GM18951 (cell line): ENCODE measurements at regions not wholly inside any gene's neighbourhood (a gene's known extent, or its start where the extent isn't known, plus 50 kb on each side); places are given as distances from the start of the nearest gene placed in this dataset.

Source experiments
- POLR2A ChIP-seq: IDR thresholded peaks from 4 replicates; pipeline ENCODE4 v1.6.1; 2011; ENCODE audit warnings: mild to moderate bottlenecking; ENCODE audit not compliant: insufficient read length, insufficient read depth; ENCODE audit errors: extremely low read depth
- in situ Hi-C: fragments of 300-500 bp; cut with MboI; formaldehyde crosslinking; loops from one replicate; pipeline ENCODE4 v1.12.0; 2022; ENCODE audit warnings: low sequenced_read_pairs, mixed read lengths, inconsistent platforms; ENCODE audit not compliant: unreplicated experiment

DNA sequence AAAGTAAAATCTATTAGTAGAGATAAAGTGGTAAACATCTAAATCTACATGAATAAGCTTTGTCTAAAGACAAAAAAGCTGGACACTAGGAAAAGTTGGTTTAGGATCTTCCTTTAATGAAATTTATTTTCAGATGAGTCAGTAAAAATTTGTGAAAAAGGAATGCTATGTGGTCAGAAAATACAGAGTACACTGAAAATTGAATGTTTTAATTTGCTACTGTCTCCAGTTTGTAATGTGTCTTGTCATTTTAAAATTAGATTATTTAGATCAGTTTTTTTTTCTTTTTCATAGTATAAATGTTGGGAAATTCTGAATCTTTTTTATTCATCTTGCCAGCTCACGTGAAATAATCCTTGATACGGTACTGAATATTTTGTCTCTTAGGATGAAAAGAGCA is 56.9 kb downstream of the SLITRK6 start:
- no peak for TF ChIP-seq POLR2A
- in situ Hi-C loops, result no loop called here

DNA sequence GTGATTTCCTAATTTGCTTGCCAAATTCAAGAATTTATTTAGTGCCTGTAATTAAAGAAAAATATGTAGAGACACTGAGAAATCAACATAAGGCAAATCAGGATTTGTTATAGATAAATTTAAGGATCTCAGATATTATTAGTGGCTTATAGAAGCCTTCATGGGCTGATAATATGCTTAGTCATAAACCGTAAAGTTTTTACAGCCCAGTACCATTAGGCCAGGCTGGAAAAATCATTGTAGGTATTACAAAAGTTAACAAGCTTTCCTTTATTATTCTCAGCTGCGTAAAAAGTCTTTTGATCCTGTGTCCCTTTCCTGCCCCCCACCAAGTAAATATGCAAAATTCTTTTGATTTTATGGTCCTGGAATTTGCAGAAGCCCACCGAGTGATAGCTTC is 58.2 kb downstream of the SLITRK6 start:
- TF ChIP-seq POLR2A, result no peak
- in situ Hi-C loops, result no loop called here

DNA sequence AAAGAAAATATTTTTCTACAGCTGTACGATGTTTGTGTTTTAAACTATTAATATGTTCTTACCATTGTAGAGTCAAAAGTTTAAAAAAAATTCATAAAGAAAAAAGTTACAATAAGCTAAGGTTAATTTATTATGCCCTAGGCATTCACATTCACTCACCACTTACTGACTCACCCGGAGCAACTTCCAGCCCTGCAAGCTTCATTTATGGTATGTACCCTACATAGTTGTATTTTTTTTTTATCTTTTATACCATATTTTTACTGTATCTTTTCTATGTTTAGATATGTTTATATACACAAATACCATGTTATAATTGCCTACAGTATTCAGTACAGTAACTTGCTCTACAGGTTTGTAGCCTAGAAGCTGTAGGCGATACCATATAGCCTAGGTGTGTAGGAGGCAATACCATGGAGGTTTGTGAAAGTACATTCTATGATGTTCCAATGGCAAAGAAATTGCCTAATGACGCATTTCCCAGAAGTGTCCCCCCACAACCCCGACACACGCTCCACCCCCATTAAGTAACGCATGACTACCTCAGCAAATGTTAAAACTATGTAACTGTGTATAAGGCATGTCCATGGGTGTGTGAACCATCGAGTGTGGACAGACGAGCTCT is 60.4 kb downstream of the SLITRK6 start:
- no peak for TF ChIP-seq POLR2A
- in situ Hi-C loops, result no loop called here

DNA sequence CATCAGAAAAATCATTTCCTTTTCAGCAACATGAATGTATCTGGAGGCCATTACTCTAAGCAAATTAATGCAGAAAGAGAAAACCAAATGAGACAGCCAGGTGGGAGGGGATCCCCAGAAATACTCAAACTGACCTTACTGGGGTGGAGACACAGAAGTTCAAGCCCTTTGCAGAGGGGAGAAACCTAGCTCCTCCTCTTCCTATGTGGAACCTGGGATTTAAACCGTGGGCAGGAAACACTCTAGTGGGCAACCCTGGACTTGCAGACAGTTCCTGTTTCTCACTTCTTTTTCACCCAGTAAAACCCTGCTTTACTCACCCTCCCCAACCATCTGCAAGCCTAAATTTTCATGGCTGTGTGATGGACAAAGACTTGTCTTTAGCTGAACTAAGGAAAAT is 61.3 kb downstream of the SLITRK6 start:
- no peak for TF ChIP-seq POLR2A
- in situ Hi-C loops, result no loop called here

DNA sequence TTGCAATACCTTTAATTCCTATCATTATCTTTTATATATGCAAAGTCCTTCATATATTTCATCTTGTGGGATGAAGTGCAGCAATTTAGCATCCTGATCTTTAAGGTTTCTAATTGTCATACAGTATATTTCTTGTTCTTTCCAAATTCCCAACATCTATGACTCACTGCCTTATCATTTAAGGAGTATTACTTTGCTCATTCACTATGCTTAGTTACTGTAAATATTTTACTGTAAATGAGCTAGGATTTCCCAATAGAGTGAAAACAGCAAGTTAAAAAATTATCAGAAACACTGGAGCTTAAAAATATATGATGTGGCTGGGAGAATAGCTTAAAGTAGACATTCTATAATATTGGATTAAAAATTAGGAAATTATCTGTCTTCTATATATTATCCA is 69.9 kb downstream of the SLITRK6 start:
- no peak for TF ChIP-seq POLR2A
- in situ Hi-C loops, result no loop called here

DNA sequence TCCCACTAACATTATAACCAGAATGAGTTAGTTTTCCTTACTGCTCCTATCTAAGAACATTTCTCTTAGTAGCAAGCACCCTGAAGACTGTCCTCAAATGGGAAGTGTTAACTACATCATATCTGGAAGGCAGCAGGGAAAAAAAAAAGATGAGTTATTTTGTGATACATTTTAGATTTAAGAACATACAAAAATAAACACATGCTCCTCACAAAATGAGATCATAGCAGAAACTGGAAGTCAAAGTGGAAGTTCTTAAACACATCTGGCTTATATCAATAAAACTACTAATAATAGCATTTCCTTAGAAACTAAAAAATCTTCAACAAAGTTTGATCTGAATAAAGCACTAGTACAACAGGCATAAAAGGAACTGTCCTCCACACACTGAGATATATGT is 70.4 kb downstream of the SLITRK6 start:
- in situ Hi-C loops, result no loop called here
- TF ChIP-seq POLR2A, result no peak

DNA sequence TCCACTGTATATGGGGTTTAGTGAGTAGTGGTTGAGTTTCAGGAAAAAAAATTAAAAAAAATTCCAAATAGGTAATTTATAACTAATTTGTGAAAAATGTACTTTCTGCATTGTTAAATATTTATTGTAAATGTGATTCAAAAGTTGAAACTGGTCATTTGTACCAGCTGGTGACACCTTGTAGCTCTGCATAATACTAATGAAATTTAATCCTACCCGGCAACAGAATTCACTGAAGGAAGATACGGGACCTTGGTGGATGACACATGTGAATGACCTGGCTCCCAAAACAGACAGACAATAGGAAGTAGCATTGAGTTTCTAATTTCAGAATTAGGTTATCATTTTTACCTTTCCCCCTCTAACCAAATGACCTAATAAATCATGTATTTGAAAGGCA is 73.8 kb downstream of the SLITRK6 start:
- TF ChIP-seq POLR2A, result no peak
- in situ Hi-C loops, result no loop called here

DNA sequence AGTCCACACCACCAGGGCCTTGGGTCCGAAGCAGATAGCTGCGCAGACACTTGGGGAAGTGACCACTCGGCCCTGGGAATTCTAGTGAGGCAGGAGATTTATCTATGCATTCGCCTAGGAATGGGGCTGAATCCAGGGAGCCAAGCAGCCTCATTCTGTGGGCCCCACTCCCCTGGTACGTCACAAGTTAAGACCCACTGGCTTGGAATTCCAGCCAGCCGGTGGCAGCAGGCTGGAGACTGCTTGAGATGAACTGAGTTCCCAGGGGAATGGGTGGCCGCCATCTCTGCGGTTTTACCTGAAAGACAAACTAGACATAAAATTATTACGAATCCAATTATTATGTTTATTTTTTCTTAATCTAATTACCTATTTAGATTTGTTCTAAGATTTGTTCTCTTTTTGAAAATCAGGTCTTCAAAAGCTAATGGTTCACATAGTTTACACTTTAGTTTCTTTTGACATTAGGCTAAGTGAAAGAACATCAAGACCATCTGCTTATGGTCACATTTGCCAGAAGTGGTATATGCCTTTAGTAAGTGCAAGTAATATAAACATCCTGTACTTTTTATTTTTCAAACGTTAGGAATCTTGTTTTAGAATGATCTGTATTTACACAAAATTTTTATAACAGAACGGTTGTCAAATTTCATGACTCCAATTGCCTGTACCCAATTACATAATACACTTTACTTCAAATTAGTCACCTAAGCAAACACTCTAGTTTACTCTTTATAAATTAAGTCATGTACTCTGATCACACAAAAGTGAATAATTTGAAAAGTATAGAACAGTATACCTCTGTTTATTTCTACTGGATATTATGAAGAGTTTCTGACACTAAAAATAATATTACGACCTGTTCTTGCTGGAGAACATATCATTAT is 74.4 kb downstream of the SLITRK6 start:
- in situ Hi-C loops, result no loop called here
- TF ChIP-seq POLR2A, result no peak

DNA sequence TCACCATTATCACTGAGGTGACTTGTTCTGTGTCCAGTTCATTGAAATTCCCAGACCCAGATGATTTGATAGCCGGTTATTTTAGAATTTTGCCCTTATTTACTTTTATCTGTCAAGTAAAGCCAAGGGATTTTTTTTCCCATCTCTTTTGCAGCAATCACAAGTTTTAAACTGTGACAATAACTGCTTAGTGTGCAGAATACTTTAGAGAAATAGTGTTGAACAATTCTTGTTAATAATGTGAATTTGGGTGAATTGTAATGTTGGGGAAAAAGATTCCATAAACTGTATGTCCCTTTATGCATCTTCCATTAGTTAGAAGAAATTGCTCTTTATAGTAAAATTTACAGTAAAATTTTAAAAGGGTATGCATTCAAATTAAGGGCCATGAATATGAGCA is 79.5 kb downstream of the SLITRK6 start:
- in situ Hi-C loops, result no loop called here
- TF ChIP-seq POLR2A, result no peak

DNA sequence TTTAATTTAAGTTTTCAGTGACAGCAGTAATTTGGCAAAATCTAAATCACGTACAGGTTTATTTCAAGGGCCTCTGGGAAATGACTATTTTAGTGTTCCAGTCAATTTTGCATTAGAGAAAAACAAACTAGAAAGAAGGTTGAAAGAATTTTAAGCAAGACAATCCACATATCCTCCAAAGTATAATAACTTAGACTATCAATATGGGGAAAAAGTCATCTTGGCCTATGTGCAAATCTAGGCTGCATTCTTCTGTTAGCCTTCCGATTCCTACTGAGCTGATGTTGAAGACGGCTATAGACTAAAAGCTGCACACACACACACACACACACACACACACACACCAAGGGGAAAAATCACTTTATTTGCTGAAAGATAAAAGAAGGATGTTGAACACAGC is 81.3 kb downstream of the SLITRK6 start:
- in situ Hi-C loops, result no loop called here
- TF ChIP-seq POLR2A, result no peak

DNA sequence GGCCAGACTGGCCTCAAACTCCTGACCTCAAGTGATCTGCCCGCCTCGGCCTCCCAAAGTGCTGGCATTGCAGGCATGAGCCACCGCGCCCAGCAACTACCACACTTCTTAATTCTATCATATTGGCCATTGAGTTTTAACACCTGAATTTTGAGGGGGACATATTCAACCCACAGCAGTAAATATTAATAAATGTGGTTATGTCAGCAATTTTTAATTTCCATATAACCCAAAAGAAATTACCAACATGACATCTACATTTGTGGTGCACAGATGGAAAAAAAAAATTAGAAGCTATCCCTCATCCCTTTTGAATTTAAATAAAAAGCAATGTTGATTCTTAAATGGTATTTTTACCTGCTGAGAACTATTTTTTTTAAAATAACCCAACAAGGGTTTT is 88.7 kb downstream of the SLITRK6 start:
- in situ Hi-C loops, result no loop called here

DNA sequence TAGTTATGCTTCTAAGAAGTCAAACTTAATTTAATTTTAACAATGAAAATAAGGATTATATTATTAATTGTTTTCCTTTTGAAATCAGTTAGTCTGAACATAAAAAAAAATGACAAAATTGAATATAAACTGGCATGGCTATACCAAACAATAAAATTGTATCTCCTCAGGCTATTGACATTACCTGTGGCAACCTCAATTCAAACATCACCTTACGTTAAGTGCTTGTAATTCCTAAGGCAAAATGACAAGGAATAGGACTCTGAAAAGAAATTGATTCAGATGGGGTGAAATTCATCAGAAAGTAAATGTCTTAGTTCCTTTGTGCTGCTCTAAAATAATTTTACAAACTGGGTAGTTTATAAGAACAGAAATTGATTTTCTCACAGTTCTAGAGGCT is 89.5 kb downstream of the SLITRK6 start:
- TF ChIP-seq POLR2A, result no peak
- in situ Hi-C loops, result no loop called here

More for the DNA sequence above, 88.7 kb downstream of the SLITRK6 start:
- TF ChIP-seq POLR2A, result no peak

DNA sequence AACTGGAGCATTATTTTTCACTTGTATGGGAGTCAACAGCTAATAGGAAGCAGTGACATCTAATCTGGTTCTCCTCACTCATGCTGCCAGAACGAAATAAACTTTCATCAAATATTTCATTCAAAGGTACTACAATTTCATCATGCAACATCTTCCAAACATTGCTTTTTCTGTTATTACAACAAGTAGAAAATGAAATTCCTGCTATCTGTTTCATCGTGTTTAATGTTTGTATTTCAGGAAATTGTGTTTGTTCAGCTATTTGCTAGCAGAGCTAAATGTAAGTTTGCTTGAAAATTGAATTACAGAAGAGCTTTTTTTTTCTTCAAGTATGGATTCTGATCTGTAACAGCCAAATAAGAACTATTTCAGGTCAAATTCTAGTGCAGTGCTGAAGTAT is 90.1 kb downstream of the SLITRK6 start:
- TF ChIP-seq POLR2A, result no peak
- in situ Hi-C loops, result no loop called here

DNA sequence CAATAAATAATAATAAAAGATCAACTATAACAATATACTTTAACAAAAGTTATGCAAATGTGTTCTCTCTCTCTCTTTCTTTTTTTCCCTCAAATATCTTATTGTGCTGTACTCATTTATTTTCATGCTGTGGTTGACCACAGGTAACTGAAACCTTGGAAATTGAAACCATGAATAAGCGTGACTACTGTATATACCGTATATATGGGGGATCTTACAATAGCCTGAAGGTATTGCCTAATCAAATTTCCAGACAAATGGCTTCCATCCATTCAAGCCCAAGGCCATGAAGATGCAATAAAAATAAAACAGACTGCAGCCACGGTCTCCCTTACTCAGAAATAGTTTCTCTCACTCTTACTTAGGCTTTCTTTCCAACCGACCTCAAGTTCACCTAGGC is 98.3 kb downstream of the SLITRK6 start:
- no peak for TF ChIP-seq POLR2A
- in situ Hi-C loops, result no loop called here

DNA sequence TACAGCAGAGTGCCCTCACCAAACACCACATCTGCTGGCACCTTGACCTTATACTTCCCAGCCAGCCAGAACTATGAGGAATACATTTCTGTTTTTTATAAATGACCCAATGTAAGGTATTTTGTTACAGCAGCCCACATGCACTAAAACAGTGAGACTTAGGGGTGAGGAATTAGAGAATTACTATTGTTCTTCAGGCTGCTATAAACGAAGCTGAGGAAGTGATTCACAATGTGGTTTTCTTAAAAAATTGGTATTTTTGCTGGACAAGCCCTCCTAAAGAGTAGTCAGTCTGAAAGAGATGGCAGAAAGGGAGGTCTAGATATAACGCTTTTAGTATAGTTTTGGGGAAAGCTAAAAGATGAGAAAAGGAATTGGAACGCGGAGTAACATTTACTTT is 101.0 kb downstream of the SLITRK6 start:
- TF ChIP-seq POLR2A, result no peak
- in situ Hi-C loops, result no loop called here

DNA sequence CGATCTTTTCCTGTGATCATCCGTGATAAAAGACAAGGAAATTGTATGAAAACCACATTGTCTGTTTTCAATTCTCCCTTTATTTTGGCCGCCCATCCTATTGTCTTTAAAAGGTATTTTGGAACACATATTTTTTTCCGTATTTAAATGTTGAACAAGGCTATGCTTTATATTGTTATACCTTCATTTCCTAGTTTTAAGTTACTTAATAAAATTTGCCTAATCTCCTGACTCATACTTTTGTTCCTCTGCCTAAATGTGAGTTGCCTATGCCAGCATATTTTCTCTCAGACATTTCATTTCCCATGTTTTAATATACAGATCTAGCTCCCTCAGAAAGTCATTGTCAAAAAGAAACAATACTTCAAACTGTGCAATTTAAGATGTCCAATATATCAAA is 104.2 kb downstream of the SLITRK6 start:
- no peak for TF ChIP-seq POLR2A
- in situ Hi-C loops, result no loop called here
